Tibial nerve (tissue), 4 donors: ENCODE measurements at regions not wholly inside any gene's neighbourhood (a gene's known extent, or its start where the extent isn't known, plus 50 kb on each side); places are given as distances from the start of the nearest gene placed in this dataset.
"Not testable (repeated sequence)": the region's sequence is repeated elsewhere in the genome, so short reads cannot be mapped to it uniquely, and the experiment has no call there.

ENCODE experiments used
- EP300 ChIP-seq, 2 donors: sonication (generic); formaldehyde crosslinking; IDR thresholded peaks; one replicate each; pipeline ENCODE4 v1.6.1; 2017; ENCODE audit warnings: antibody characterized with exemption in 2 of 2, mild to moderate bottlenecking in 1 of 2
- POLR2A ChIP-seq, 2 donors: fragments of 450-650 bp; IDR thresholded peaks; one replicate each; pipeline ENCODE4 v1.6.1; 2017; ENCODE audit warnings: antibody characterized with exemption in 2 of 2, mild to moderate bottlenecking in 2 of 2, moderate library complexity in 2 of 2
- TF ChIP-seq, protein P1 (sequence below), 5 experiments: fragments of 200-600 bp in 3 of 5; fragments of 450-650 bp in 2 of 5; sonication (generic) in 3 of 5; IDR thresholded peaks; one replicate each; pipeline ENCODE4 v1.5.1; 2016 to 2019; ENCODE audit warnings: antibody characterized with exemption in 5 of 5, mild to moderate bottlenecking in 3 of 5, moderate library complexity in 2 of 5

DNA sequence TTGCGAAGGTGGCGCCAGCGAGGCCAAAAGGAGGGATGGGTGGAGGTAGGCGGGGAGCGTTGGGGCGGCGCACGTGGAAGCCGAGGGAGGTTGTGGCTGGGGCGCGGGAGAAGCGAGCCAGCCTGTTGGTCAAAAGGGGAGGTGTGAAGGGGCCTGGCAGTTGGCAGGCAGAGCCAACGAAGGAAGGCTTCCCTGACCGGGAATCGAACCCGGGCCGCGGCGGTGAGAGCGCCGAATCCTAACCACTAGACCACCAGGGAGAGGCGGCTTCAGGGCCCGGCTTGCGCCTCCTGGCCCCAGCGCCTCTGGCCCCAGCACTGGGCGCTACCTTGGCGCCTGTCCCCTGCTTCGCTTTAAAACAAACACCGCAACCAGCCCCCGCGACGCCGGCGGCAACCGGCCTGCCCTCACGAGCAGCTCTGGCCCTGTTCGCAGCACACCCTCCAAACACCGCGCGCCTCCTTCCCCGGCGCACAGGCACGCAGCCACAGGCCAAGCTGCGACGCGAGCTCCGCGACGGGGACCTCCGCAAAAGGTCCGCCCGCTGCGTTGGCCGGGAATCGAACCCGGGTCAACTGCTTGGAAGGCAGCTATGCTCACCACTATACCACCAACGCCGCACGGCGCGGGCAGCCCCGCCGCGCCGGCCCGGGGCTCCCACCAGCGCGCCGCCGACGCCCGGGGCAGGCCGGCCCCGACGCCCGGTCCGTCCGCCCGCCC, 58.1 kb upstream of the FCGR2A start:
- TF ChIP-seq, protein P1, sequence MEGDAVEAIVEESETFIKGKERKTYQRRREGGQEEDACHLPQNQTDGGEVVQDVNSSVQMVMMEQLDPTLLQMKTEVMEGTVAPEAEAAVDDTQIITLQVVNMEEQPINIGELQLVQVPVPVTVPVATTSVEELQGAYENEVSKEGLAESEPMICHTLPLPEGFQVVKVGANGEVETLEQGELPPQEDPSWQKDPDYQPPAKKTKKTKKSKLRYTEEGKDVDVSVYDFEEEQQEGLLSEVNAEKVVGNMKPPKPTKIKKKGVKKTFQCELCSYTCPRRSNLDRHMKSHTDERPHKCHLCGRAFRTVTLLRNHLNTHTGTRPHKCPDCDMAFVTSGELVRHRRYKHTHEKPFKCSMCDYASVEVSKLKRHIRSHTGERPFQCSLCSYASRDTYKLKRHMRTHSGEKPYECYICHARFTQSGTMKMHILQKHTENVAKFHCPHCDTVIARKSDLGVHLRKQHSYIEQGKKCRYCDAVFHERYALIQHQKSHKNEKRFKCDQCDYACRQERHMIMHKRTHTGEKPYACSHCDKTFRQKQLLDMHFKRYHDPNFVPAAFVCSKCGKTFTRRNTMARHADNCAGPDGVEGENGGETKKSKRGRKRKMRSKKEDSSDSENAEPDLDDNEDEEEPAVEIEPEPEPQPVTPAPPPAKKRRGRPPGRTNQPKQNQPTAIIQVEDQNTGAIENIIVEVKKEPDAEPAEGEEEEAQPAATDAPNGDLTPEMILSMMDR (IDR thresholded peaks at IDR 0.05) = not testable (repeated sequence)
- TF ChIP-seq POLR2A, EP300 (IDR thresholded peaks at IDR 0.05): not testable (repeated sequence)
